PFSK-1 (cell line): ENCODE measurements at regions not wholly inside any gene's neighbourhood (a gene's known extent, or its start where the extent isn't known, plus 50 kb on each side); places are given as distances from the start of the nearest gene placed in this dataset.

Experiments used
- FOXP2 ChIP-seq: optimal IDR thresholded peaks from 2 replicates; pipeline ENCODE3; 2011; ENCODE audit warnings: borderline replicate concordance, control low read depth, inconsistent platforms; ENCODE audit not compliant: insufficient read depth; ENCODE audit errors: extremely low read length, extremely low read depth
- POLR2AphosphoS5 ChIP-seq: IDR thresholded peaks from 2 replicates; pipeline ENCODE4 v1.6.1; 2012; ENCODE audit warnings: low read depth, mild to moderate bottlenecking, control low read depth, low read length, moderate library complexity
- REST ChIP-seq, 2 experiments: IDR thresholded peaks; 2 replicates each; pipeline versions ENCODE4 v1.6.1 to v1.8.0; 2011 to 2012; ENCODE audit warnings: low read depth in 2 of 2, low read length in 2 of 2, control low read depth in 1 of 2, inconsistent platforms in 1 of 2, mild to moderate bottlenecking in 1 of 2, moderate library complexity in 1 of 2; ENCODE audit not compliant: insufficient read depth in 1 of 2
- SIN3A ChIP-seq: IDR thresholded peaks from 2 replicates; pipeline ENCODE4 v1.6.1; 2012; ENCODE audit warnings: mild to moderate bottlenecking, low read length, moderate library complexity, borderline replicate concordance; ENCODE audit not compliant: insufficient read depth
- TAF1 ChIP-seq: IDR thresholded peaks from 2 replicates; pipeline ENCODE4 v1.6.1; 2012; ENCODE audit warnings: low read length, control low read depth, borderline replicate concordance; ENCODE audit not compliant: insufficient read depth

GRCh38 chr15:29560896-29561295 is 261.4 kb downstream of the TJP1 start:
- TF ChIP-seq TAF1 (no peak), REST (IDR thresholded peaks at IDR 0.05; ENCODE audit: insufficient read depth in 1 of 2, low read depth in 2 of 2, low read length in 2 of 2) (no peak), FOXP2 (no peak), SIN3A (no peak), POLR2AphosphoS5 (no peak)

GRCh38 chr15:29558261-29558660 is 264.0 kb downstream of the TJP1 start:
- no peak for TF ChIP-seq POLR2AphosphoS5
- TF ChIP-seq SIN3A = no peak
- no peak for TF ChIP-seq FOXP2
- TF ChIP-seq TAF1 = no peak
- TF ChIP-seq REST (IDR thresholded peaks at IDR 0.05; ENCODE audit: insufficient read depth in 1 of 2, low read depth in 2 of 2, low read length in 2 of 2) = no peak

GRCh38 chr15:29557171-29557570 is 265.1 kb downstream of the TJP1 start:
- no peak for TF ChIP-seq REST (IDR thresholded peaks at IDR 0.05; ENCODE audit: insufficient read depth in 1 of 2, low read depth in 2 of 2, low read length in 2 of 2)
- TF ChIP-seq TAF1 = no peak
- no peak for TF ChIP-seq POLR2AphosphoS5
- TF ChIP-seq FOXP2 = no peak
- TF ChIP-seq SIN3A = no peak

- TF ChIP-seq FOXP2 = no peak
- no peak for TF ChIP-seq TAF1
- TF ChIP-seq POLR2AphosphoS5 = no peak
- no peak for TF ChIP-seq REST (IDR thresholded peaks at IDR 0.05; ENCODE audit: insufficient read depth in 1 of 2, low read depth in 2 of 2, low read length in 2 of 2)
- TF ChIP-seq SIN3A = no peak
These were observed 265.9 kb downstream of the TJP1 start for GRCh38 chr15:29556380-29556779.

- TF ChIP-seq SIN3A (no peak), POLR2AphosphoS5 (no peak), TAF1 (no peak), FOXP2 (no peak), REST (IDR thresholded peaks at IDR 0.05; ENCODE audit: insufficient read depth in 1 of 2, low read depth in 2 of 2, low read length in 2 of 2) (no peak)
These were observed 267.7 kb downstream of the TJP1 start for GRCh38 chr15:29554531-29554930.
